H9 (cell line): ENCODE measurements at regions not wholly inside any gene's neighbourhood (a gene's known extent, or its start where the extent isn't known, plus 50 kb on each side); places are given as distances from the start of the nearest gene placed in this dataset.

Source experiments
- DNase-seq: peaks from one replicate; pipeline ENCODE4 v3.0.0-alpha.2; 2017
- H2AFZ ChIP-seq: one replicate; pipeline ENCODE4 v1.6.1; 2013; ENCODE audit warnings: mild to moderate bottlenecking, low read length, control low read depth, moderate library complexity
- H2AK5ac ChIP-seq: 2 replicates; pipeline ENCODE4 v1.6.1; 2013; ENCODE audit warnings: low read length, control low read depth, mixed read lengths; ENCODE audit not compliant: insufficient read length
- H2BK120ac ChIP-seq: one replicate; pipeline ENCODE4 v1.6.1; 2013; ENCODE audit warnings: low read depth, mild to moderate bottlenecking, low read length, control low read depth, inconsistent platforms; ENCODE audit not compliant: poor library complexity, severe bottlenecking
- H2BK12ac ChIP-seq: 2 replicates; pipeline ENCODE4 v1.6.1; 2013; ENCODE audit warnings: low read length, control low read depth, mixed read lengths, low read depth; ENCODE audit not compliant: insufficient read length
- H2BK15ac ChIP-seq: 2 replicates; pipeline ENCODE4 v1.6.1; 2013; ENCODE audit warnings: low read depth, low read length, control low read depth
- H2BK20ac ChIP-seq: one replicate; pipeline ENCODE4 v1.6.1; 2013; ENCODE audit warnings: low read depth, mild to moderate bottlenecking, low read length, control low read depth, inconsistent platforms; ENCODE audit not compliant: poor library complexity, severe bottlenecking
- H2BK5ac ChIP-seq: 2 replicates; pipeline ENCODE4 v1.6.1; 2013; ENCODE audit warnings: low read length, control low read depth, mixed read lengths; ENCODE audit not compliant: insufficient read length
- H3K14ac ChIP-seq: 2 replicates; pipeline ENCODE4 v1.6.1; 2013; ENCODE audit warnings: low read length, control low read depth; ENCODE audit not compliant: insufficient read depth
- H3K18ac ChIP-seq: 2 replicates; pipeline ENCODE4 v1.6.1; 2013; ENCODE audit warnings: low read depth, mild to moderate bottlenecking, mixed read lengths, low read length, control low read depth; ENCODE audit not compliant: insufficient read length
- H3K23ac ChIP-seq: 2 replicates; pipeline ENCODE4 v1.6.1; 2013; ENCODE audit warnings: low read length, control low read depth, mixed read lengths, low read depth; ENCODE audit not compliant: insufficient read length
- H3K23me2 ChIP-seq: 2 replicates; pipeline ENCODE4 v1.6.1; 2013; ENCODE audit warnings: low read depth, mild to moderate bottlenecking, mixed read lengths, low read length, control low read depth; ENCODE audit not compliant: insufficient read length, poor library complexity, severe bottlenecking
- H3K27ac ChIP-seq: 2 replicates; pipeline ENCODE4 v1.5.1; 2013; ENCODE audit warnings: low read length, control low read depth, mixed read lengths, low read depth; ENCODE audit not compliant: insufficient read length
- H3K27me3 ChIP-seq: 2 replicates; pipeline ENCODE4 v1.6.1; 2013; ENCODE audit warnings: low read length, control low read depth, inconsistent platforms; ENCODE audit not compliant: insufficient read depth
- H3K4ac ChIP-seq: 2 replicates; pipeline ENCODE4 v1.6.1; 2013; ENCODE audit warnings: low read depth, mild to moderate bottlenecking, control low read depth, inconsistent platforms, low read length, moderate library complexity
- H3K4me1 ChIP-seq: 2 replicates; pipeline ENCODE4 v1.6.1; 2013; ENCODE audit warnings: low read length, control low read depth, inconsistent platforms; ENCODE audit not compliant: insufficient read depth
- H3K4me2 ChIP-seq: 2 replicates; pipeline ENCODE4 v1.6.1; 2013; ENCODE audit warnings: low read length, control low read depth, mixed read lengths; ENCODE audit not compliant: insufficient read length, insufficient read depth
- H3K56ac ChIP-seq: 2 replicates; pipeline ENCODE4 v1.6.1; 2013; ENCODE audit warnings: low read depth, mild to moderate bottlenecking, mixed read lengths, low read length, control low read depth; ENCODE audit not compliant: insufficient read length
- H3K79me1 ChIP-seq: 2 replicates; pipeline ENCODE4 v1.6.1; 2013; ENCODE audit warnings: low read depth, mild to moderate bottlenecking, moderate library complexity, low read length, control low read depth, inconsistent platforms; ENCODE audit not compliant: insufficient read depth, poor library complexity, severe bottlenecking
- H3K79me2 ChIP-seq: 2 replicates; pipeline ENCODE4 v1.6.1; 2013; ENCODE audit warnings: low read length, control low read depth, inconsistent platforms; ENCODE audit not compliant: insufficient read depth
- H3K9ac ChIP-seq: 2 replicates; pipeline ENCODE4 v1.6.1; 2013; ENCODE audit warnings: low read length, control low read depth, mixed read lengths; ENCODE audit not compliant: insufficient read length; ENCODE audit errors: extremely low read depth
- H3K9me3 ChIP-seq: one replicate; pipeline ENCODE4 v1.6.1; 2013; ENCODE audit warnings: low read depth, low read length, inconsistent platforms; ENCODE audit not compliant: control insufficient read depth
- H3T11ph ChIP-seq: one replicate; pipeline ENCODE4 v1.6.1; 2013; ENCODE audit warnings: mild to moderate bottlenecking, low read length, control low read depth, inconsistent platforms
- H4K20me1 ChIP-seq: one replicate; pipeline ENCODE4 v1.6.1; 2013; ENCODE audit not compliant: control insufficient read depth, insufficient read length, insufficient read depth
- H4K5ac ChIP-seq: 2 replicates; pipeline ENCODE4 v1.6.1; 2013; ENCODE audit warnings: low read depth, mild to moderate bottlenecking, mixed read lengths, low read length, control low read depth; ENCODE audit not compliant: insufficient read length
- H4K8ac ChIP-seq: replicated peaks from 2 replicates; pipeline ENCODE4 v1.6.1; 2013; ENCODE audit warnings: low read length, control low read depth, mixed read lengths, low read depth; ENCODE audit not compliant: insufficient read length
- H4K91ac ChIP-seq: 2 replicates; pipeline ENCODE4 v1.6.1; 2013; ENCODE audit warnings: low read depth, mild to moderate bottlenecking, moderate library complexity, mixed read lengths, low read length, control low read depth; ENCODE audit not compliant: insufficient read length
- H3K27ac Mint-ChIP-seq, 3 experiments: 2 replicates in 2 of 3; 3 replicates in 1 of 3; pipeline ENCODE4 v1.8.0; 2020 to 2021; ENCODE audit warnings: mixed read lengths in 3 of 3, mild to moderate bottlenecking in 1 of 3, moderate library complexity in 1 of 3
- H3K27me3 Mint-ChIP-seq: 2 replicates; pipeline ENCODE4 v1.8.0; 2021; ENCODE audit warnings: low read depth, mild to moderate bottlenecking, moderate library complexity, mixed read lengths
- H3K36me3 Mint-ChIP-seq, 3 experiments: 2 replicates in 2 of 3; 3 replicates in 1 of 3; pipeline ENCODE4 v1.8.0; 2020 to 2021; ENCODE audit warnings: low read depth in 3 of 3, mixed read lengths in 3 of 3; ENCODE audit not compliant: insufficient read depth in 1 of 3
- H3K4me1 Mint-ChIP-seq, 2 experiments: 2 replicates each; pipeline ENCODE4 v1.8.0; 2020; ENCODE audit warnings: mixed read lengths in 2 of 2
- H3K4me3 Mint-ChIP-seq, 2 experiments: 2 replicates in 1 of 2; 3 replicates in 1 of 2; pipeline ENCODE4 v1.8.0; 2020 to 2021; ENCODE audit warnings: mild to moderate bottlenecking in 2 of 2, mixed read lengths in 2 of 2, moderate library complexity in 1 of 2
- H3K9me3 Mint-ChIP-seq, 2 experiments: 2 replicates in 1 of 2; 3 replicates in 1 of 2; pipeline ENCODE4 v1.8.0; 2020; ENCODE audit warnings: mild to moderate bottlenecking in 2 of 2, mixed read lengths in 2 of 2, moderate library complexity in 1 of 2
- CTCF ChIP-seq: fragments of 200-600 bp; sonication (generic); conservative IDR thresholded peaks from 3 replicates; pipeline ENCODE4 v1.8.0; 2021; ENCODE audit warnings: antibody characterized with exemption, mild to moderate bottlenecking
- WGBS: extraction: QIAGEN DNeasy Blood & Tissue Kit; methylation state at CpG from one replicate; pipeline ENCODE4 v1.1.7; 2013; ENCODE audit warnings: missing lambda C conversion rate, low lambda C conversion rate, mixed read lengths; ENCODE audit not compliant: insufficient read length; ENCODE audit errors: extremely low coverage; 5-methylcytosine and 5-hydroxymethylcytosine counted together

GRCh38 chr6:137305691-137306090, 86.5 kb upstream of the IFNGR1 start:
- H2AK5ac ChIP-seq: no peak overlapping the region
- WGBS: no CpG with 5 or more reads among the region's 2 CpGs
- no peak overlapping the region for H3K9ac ChIP-seq
- H4K8ac ChIP-seq: no peak overlapping the region
- no peak overlapping the region for H3K4me2 ChIP-seq
- H3K27me3 Mint-ChIP-seq: peaks cover 4% of the 10 kb centered on the region
- no peak overlapping the region for H2BK20ac ChIP-seq
- H3K27ac Mint-ChIP-seq: no peak overlapping the region
- H3K36me3 Mint-ChIP-seq: peaks cover 0 to 11% (median 1%) of the 10 kb centered on the region in 3 experiments; a peak in 4 of 7 replicates
- no peaks in the 10 kb centered on the region for H3K79me2 ChIP-seq
- no peak overlapping the region for H3K18ac ChIP-seq
- no peak overlapping the region for H2BK12ac ChIP-seq
- H3K4me1 Mint-ChIP-seq: peaks cover 24 to 30% of the 10 kb centered on the region in 2 experiments
- H4K20me1 ChIP-seq: no peaks in the 10 kb centered on the region
- no peak overlapping the region for H3K4me3 Mint-ChIP-seq
- H3K27me3 ChIP-seq: no peaks in the 10 kb centered on the region
- no peaks in the 10 kb centered on the region for H3K23me2 ChIP-seq
- no peak for TF ChIP-seq CTCF
- no peak overlapping the region for H2BK120ac ChIP-seq
- no peak overlapping the region for H3K14ac ChIP-seq
- no peak for DNase-seq
- H3K27ac ChIP-seq: no peak overlapping the region
- H3K4me1 ChIP-seq: peaks cover 4% of the 10 kb centered on the region; the same call in 1 of the 2 replicates
- H4K5ac ChIP-seq: no peak overlapping the region
- no peaks in the 10 kb centered on the region for H3K9me3 ChIP-seq
- no peak overlapping the region for H4K91ac ChIP-seq
- H2BK15ac ChIP-seq: no peak overlapping the region
- no peak overlapping the region for H3T11ph ChIP-seq
- no peak overlapping the region for H3K56ac ChIP-seq
- H3K23ac ChIP-seq: no peak overlapping the region
- H2AFZ ChIP-seq: no peak overlapping the region
- peaks cover 4 to 9% of the 10 kb centered on the region in 2 experiments; a peak in 3 of 5 replicates for H3K9me3 Mint-ChIP-seq
- H3K4ac ChIP-seq: no peak overlapping the region
- H3K79me1 ChIP-seq: no peaks in the 10 kb centered on the region
- no peak overlapping the region for H2BK5ac ChIP-seq
